ENCODE measurements at regions not wholly inside any gene's neighbourhood (a gene's known extent, or its start where the extent isn't known, plus 50 kb on each side); places are given as distances from the start of the nearest gene placed in this dataset.
"Not testable (repeated sequence)": the region's sequence is repeated elsewhere in the genome, so short reads cannot be mapped to it uniquely, and the experiment has no call there.

DNA sequence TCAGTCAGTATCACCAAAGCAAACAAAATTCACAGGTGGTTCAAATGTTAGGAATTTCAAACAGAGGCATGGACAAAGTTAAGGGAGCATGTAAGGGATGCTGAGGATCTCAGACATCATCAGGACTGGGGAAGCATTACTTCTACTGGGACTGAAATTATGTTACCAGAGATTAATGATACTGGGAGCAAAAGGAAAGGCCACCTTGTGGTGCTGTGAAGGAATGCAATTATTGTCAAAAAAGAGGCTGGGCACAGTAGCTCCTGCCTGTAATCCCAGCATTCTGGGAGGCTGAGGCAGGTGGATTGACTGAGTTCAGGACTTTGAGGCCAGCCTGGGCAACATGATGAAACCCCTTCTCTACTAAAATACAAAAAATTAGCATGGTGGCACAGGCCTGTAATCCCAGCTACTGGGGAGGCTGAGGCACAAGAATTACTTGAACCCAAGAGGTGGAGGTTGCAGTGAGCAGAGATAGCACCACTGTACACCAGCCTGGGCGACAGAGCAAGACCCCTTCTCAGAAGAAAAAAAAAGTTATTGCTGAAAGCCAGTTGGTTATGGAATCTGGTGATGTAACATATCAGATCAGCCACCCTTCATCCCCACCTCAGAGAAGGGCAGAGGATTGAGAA is 954.3 kb downstream of the PCDH7 start:
- no peak for DNase-seq

DNA sequence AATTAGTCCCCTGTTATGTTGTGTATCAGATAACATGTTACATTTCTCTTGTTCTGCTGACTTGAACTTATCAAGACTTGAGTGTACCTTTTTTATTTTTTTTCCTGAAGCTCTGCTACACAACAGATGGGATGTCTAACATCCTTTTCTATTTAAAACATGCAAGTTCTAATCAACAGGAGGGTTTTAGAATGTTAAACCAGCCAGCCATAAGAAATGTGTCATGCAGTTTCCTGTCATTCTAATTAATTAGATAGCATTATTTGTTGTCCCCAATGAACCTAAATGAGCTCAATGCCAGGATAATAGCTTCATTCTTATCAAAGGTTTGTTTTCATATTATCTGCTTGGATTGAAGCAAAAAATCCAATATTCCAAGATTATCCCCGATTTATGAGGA is 958.2 kb downstream of the PCDH7 start:
- no peak for DNase-seq

DNA sequence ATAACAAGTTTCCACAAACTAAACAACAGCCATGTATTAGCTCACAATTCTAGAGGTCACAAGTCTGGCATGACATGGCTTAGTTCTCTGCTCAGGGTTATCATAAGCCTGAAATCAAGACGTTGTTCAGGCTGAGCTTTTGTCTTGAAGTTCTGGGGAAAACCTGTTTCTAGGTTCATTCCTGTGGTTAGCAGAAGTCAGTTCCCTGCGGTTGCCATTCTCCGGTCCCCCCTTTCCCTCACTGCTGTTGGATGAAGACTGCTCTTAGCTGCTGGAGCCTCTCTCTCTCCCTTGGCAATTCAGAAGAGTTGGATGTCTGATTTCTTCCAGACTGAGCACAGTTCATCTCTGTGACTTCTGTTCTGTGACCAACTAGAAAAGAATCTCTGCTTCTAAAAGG is 962.6 kb downstream of the PCDH7 start:
- DNase-seq: no peak

DNA sequence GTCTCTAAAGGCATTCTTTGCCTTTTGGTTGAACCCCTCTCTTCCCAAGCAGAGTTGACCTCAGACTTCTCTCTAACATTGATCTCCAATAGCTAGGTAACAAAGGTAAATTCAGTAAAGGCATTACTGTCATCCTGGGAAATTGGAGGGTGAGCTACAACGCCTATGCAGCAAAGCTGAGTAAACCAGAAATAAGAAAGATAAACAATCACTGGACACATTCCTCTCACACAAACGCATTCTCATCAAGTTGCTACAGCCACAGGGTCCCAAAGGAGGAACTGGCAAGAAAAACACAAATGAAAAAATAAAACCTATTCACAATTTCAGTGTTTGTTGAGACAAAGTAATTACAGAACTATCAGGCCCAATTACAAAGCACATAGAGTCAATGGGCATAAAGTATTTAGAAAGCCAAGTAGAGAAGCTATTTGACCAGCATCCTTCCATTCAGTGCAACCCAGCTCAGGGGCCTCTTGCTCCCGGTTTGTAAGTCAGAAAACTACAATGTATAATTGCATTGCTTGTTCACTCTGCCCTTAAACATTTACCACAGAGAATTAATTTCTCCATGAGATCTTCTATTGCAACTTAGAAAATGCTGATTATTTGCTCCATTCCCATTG is 967.7 kb downstream of the PCDH7 start:
- DNase-seq: no peak

DNA sequence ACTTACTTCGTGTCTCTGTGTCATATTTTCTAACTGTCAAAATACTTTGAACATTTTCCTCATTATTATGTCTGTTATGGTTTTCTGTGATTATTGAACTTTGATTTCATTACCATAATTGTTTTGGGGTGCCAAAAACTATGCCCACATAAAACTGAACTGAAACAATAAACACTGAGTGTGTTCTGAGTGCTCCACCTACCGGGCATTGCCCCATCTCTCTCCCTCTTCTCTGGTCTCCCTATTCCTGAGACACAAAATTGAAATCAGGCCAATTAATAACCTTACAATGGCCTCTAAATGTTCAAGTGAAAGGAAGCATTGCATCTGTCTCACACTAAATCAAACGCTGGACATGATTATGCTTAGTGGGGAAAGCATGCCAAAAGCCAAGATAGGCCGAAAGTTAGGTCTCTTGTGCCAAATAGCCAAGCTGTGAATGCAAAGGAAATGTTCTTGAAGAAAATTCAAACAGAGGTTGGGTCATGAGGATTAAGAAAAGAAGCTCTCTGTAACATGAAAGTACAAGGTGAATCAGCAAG is 972.3 kb downstream of the PCDH7 start:
- DNase-seq: no peak

DNA sequence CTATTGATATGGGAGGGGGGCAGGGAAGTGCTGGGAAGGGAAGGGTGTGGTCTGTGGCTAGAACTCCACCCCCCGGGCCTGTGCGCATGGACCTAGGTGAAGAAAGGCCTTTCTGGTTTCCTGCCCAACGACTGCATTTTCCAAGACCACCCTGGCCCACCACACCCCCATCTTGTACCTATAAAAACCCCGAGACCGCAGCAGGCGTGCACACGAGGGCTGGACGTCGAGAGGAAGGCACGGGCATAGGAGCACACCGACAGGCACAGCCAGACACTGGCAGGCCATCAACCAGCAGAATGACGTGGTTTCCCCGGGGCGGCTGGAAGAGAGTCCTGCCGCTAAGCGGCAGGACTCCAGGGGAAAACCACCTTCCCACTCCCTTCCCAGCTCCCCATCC is 981.1 kb downstream of the PCDH7 start:
- DNase-seq: no peak

- DNase-seq: no peak
These were observed 982.2 kb downstream of the PCDH7 start for GRCh38 chr4:31702326-31702725.

DNA sequence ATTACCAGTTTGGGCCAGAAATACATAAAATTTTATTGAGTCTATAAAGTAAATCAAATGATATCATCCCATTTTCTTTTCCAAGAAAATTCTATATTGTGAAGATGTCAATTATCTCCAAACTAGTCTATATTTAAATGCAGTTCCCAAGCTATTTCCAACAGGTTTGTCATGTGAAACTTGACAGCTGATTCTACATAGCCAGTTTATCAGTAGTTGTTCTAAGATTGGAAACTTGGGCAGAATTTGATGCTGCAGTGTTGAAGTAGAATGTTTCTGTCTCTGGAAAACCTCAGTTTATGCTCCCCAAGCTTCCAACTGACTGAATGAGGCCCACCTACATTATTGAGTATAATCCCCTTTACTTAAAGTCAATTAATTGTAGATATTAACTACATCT is 994.1 kb downstream of the PCDH7 start:
- DNase-seq: no peak

- DNase-seq: no peak
These were observed 995.1 kb downstream of the PCDH7 start for GRCh38 chr4:31715302-31715701.

- no peak for DNase-seq
These were observed 1006.9 kb downstream of the PCDH7 start for GRCh38 chr4:31727030-31727429.

GRCh38 chr4:31735004-31735403 is 1014.8 kb downstream of the PCDH7 start:
- DNase-seq: no peak

- DNase-seq: no peak
These were observed 1017.2 kb downstream of the PCDH7 start for GRCh38 chr4:31737419-31737818.

DNA sequence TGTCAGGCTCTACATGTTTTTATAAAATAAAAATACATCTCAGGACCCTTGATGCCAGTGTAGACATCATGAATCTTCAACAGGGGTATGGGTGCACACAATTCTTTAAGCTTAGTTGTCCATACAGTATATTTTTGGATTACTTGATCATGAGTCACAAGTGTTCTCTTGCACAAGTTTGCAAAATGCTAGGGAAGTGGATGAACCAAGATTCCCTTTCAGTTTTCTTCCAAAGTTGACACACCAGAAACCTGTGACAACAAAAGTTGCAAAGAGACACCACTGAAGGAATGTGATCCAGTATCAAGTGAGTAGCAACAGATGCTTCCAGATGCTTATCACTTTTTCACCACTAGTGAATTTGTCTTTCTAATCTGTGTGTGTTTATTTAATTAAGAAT is 1021.2 kb downstream of the PCDH7 start:
- no peak for DNase-seq

DNA sequence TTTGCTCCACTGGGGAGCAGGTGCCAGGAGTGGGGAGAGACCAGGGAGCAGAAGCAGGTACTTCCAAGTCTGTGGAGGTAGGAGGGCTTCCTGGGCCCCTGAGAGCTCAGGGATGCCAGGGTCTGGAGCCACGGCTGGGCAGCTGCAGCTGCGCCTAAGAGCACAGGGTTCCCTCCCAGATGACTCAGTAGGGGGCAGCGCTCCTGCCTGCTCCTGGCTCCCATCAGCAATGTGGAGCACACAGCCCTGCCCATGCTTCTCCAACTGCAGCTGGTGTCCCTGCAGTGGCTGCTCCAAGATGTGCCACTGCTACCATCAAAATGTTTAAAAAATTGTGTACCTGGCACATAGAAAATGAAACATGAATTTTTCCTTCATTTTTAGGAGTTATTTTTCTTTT is 1028.2 kb downstream of the PCDH7 start:
- no peak for DNase-seq

GRCh38 chr4:31750581-31750980 is 1030.4 kb downstream of the PCDH7 start:
- not testable (repeated sequence) for DNase-seq

- DNase-seq: no peak
These were observed 1035.6 kb downstream of the PCDH7 start for GRCh38 chr4:31755751-31756150.

GRCh38 chr4:31768756-31769155 is 1048.6 kb downstream of the PCDH7 start:
- DNase-seq: no peak

- no peak for DNase-seq
These were observed 1063.1 kb downstream of the PCDH7 start for GRCh38 chr4:31783311-31783710.

DNA sequence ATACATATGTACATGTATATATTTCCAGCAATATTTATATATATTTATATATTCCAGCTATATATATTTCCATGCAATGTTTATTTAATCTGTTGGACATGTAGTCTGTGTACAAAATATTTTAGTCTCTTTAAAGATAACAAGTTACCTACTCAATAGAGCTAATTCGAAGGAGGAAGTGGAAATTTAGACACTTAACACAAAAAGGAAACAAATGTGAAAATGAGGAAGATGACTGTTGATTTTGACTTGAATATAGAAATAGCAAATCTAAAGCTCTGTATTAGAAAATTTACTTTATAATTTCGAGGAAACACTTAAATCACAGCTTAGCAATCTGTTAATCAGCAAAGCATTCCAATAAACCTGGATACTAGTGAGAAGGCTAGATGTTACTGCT is 1064.4 kb downstream of the PCDH7 start:
- no peak for DNase-seq

DNA sequence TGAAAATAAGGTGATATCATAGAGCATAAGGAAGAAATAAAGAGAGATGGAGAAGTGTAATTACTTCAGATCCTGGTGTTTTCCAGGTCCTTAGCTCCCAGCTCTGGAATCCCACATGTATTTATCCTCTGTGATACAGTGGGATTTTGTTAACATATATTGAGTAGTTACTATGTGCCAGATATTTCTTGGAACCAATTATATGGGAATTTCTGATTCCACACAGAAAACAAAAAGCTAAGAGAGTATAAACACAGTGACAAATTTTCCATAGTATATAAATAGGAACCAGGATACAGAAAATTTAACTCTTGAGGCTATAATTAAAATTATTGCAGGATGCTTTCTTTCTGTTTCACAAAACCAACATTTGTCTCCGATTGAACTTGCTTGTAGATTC is 1067.5 kb downstream of the PCDH7 start:
- DNase-seq: no peak

- no peak for DNase-seq
These were observed 1068.5 kb downstream of the PCDH7 start for GRCh38 chr4:31788676-31789075.

- no peak for DNase-seq
These were observed 1071.5 kb downstream of the PCDH7 start for GRCh38 chr4:31791666-31792065.

DNA sequence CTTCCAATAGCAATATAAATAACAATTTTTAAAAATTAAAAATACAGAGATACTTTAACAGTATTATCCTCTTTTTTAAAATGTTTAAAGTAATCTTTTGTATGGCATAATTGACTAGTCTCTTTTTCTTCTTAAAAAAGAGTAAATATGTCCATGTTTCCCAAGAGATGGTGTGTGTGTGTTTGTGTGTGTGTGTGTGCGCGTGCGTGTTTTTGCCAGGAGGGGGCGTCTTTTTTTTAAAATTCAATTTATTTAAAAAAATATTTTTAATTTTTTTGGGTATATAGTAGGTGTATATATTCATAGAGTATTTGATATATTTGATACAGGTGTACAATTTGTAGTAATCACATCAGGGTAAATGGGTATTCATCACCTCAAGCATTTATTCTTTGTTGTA is 1073.7 kb downstream of the PCDH7 start:
- DNase-seq: no peak

- not testable (repeated sequence) for DNase-seq
These were observed 1076.9 kb downstream of the PCDH7 start for GRCh38 chr4:31797052-31797451.

All from NCI-H187 treated with DMSO at 0.1 percent for 48 hours (cell line).